Nucleus accumbens (tissue), 56 donors: ENCODE measurements at regions not wholly inside any gene's neighbourhood (a gene's known extent, or its start where the extent isn't known, plus 50 kb on each side); places are given as distances from the start of the nearest gene placed in this dataset.

Experiments used
- DNase-seq, 56 donors: peaks; one replicate each; lab custom pipeline; 2025; lab: John Stamatoyannopoulos, UW

- DNase-seq = no peak
These were observed 1074.7 kb upstream of the NXPH2 start for GRCh38 chr2:139854769-139855483.

GRCh38 chr2:139850254-139850890 is 1070.2 kb upstream of the NXPH2 start:
- no peak for DNase-seq

- no peak for DNase-seq
These were observed 1056.6 kb upstream of the NXPH2 start for GRCh38 chr2:139836769-139837168.

GRCh38 chr2:139835101-139835500 is 1054.9 kb upstream of the NXPH2 start:
- no peak for DNase-seq

- no peak for DNase-seq
These were observed 1047.8 kb upstream of the NXPH2 start for GRCh38 chr2:139828011-139828410.

GRCh38 chr2:139825726-139826125 is 1045.5 kb upstream of the NXPH2 start:
- DNase-seq = no peak

- no peak for DNase-seq
These were observed 1039.1 kb upstream of the NXPH2 start for GRCh38 chr2:139819273-139819796.

GRCh38 chr2:139814458-139814857 is 1034.3 kb upstream of the NXPH2 start:
- DNase-seq = no peak

GRCh38 chr2:139813340-139813739 is 1033.2 kb upstream of the NXPH2 start:
- no peak for DNase-seq

GRCh38 chr2:139805441-139805840 is 1025.3 kb upstream of the NXPH2 start:
- no peak for DNase-seq

GRCh38 chr2:139798391-139798790 is 1018.2 kb upstream of the NXPH2 start:
- DNase-seq = no peak

- DNase-seq = no peak
These were observed 1010.9 kb upstream of the NXPH2 start for GRCh38 chr2:139790807-139791752.

GRCh38 chr2:139790136-139790535 is 1009.9 kb upstream of the NXPH2 start:
- DNase-seq = no peak

- no peak for DNase-seq
These were observed 998.5 kb upstream of the NXPH2 start for GRCh38 chr2:139778732-139779131.

GRCh38 chr2:139773720-139774277 is 993.6 kb upstream of the NXPH2 start:
- DNase-seq = no peak

- DNase-seq = no peak
These were observed 989.4 kb upstream of the NXPH2 start for GRCh38 chr2:139769633-139770032.

GRCh38 chr2:139763705-139764104 is 983.5 kb upstream of the NXPH2 start:
- no peak for DNase-seq

GRCh38 chr2:139759000-139759505 is 978.9 kb upstream of the NXPH2 start:
- no peak for DNase-seq

GRCh38 chr2:139746901-139747300 is 966.7 kb upstream of the NXPH2 start:
- no peak for DNase-seq

GRCh38 chr2:139744273-139744672 is 964.1 kb upstream of the NXPH2 start:
- DNase-seq = no peak
